OCI-LY7 (cell line): ENCODE measurements at regions not wholly inside any gene's neighbourhood (a gene's known extent, or its start where the extent isn't known, plus 50 kb on each side); places are given as distances from the start of the nearest gene placed in this dataset.

Source experiments
- BruUV-seq: library from RNA; stranded (reverse); fragments of 400-500 nt; replicated peaks from 2 replicates; lab custom pipeline; 2021; lab: Mats Ljungman, UMichigan
- CTCF ChIA-PET: fragments of 300-600 bp; sonication (Branson Sonifier 250); formaldehyde crosslinking; loops from one replicate; lab custom pipeline; 2022; ENCODE audit warnings: antibody characterized with exemption; ENCODE audit not compliant: unreplicated experiment; lab: Charles Lee
- POLR2A ChIA-PET: fragments of 300-600 bp; sonication (Branson Sonifier 250); formaldehyde crosslinking; loops from one replicate; lab custom pipeline; 2022; ENCODE audit warnings: antibody characterized with exemption; lab: Charles Lee
- DNase-seq: peaks from one replicate; pipeline ENCODE4 v3.0.0-alpha.2; 2015; ENCODE audit warnings: low spot score
- H2AFZ ChIP-seq: fragments of 200-600 bp; sonication (generic), shearing (Covaris generic); 2 replicates; pipeline ENCODE4 v1.6.1; 2014; ENCODE audit warnings: mild to moderate bottlenecking, antibody characterized with exemption, low read length, moderate library complexity
- H3K27ac ChIP-seq: fragments of 200-600 bp; sonication (generic); 2 replicates; pipeline ENCODE4 v1.5.1; 2014; ENCODE audit warnings: mixed run types, low read depth, mild to moderate bottlenecking, moderate library complexity, low read length, inconsistent platforms; ENCODE audit not compliant: poor library complexity, severe bottlenecking
- H3K36me3 ChIP-seq: fragments of 200-600 bp; sonication (generic); 2 replicates; pipeline ENCODE4 v1.6.1; 2014; ENCODE audit warnings: mild to moderate bottlenecking, antibody characterized with exemption, low read length, moderate library complexity, mixed read lengths; ENCODE audit not compliant: insufficient read depth
- H3K4me1 ChIP-seq: fragments of 200-600 bp; sonication (generic); 2 replicates; pipeline ENCODE4 v1.5.1; 2014; ENCODE audit warnings: mild to moderate bottlenecking, low read length; ENCODE audit not compliant: insufficient read depth, poor library complexity, severe bottlenecking
- H3K4me2 ChIP-seq: fragments of 200-600 bp; sonication (generic); 2 replicates; pipeline ENCODE4 v1.6.1; 2014; ENCODE audit warnings: mild to moderate bottlenecking, low read length
- H3K4me3 ChIP-seq: fragments of 200-600 bp; sonication (generic); 2 replicates; pipeline ENCODE4 v1.5.1; 2014; ENCODE audit warnings: mild to moderate bottlenecking, low read depth, low read length; ENCODE audit not compliant: poor library complexity, severe bottlenecking
- H3K79me2 ChIP-seq: fragments of 200-600 bp; sonication (generic); 2 replicates; pipeline ENCODE4 v1.6.1; 2016; ENCODE audit warnings: low read depth, mild to moderate bottlenecking, low read length, moderate library complexity, mixed read lengths; ENCODE audit not compliant: insufficient read depth
- H3K9me2 ChIP-seq: fragments of 200-600 bp; sonication (generic); 2 replicates; pipeline ENCODE4 v1.6.1; 2016; ENCODE audit warnings: mild to moderate bottlenecking, low read length, mixed read lengths; ENCODE audit not compliant: insufficient read depth
- H3K9me3 ChIP-seq: fragments of 200-600 bp; sonication (generic); 2 replicates; pipeline ENCODE4 v1.6.1; 2014; ENCODE audit warnings: mild to moderate bottlenecking, mixed run types, low read length, mixed read lengths
- H4K20me1 ChIP-seq: fragments of 200-600 bp; sonication (generic); 2 replicates; pipeline ENCODE4 v1.6.1; 2014; ENCODE audit warnings: mild to moderate bottlenecking, antibody characterized with exemption, low read length, moderate library complexity, mixed read lengths; ENCODE audit not compliant: insufficient read depth
- CTCF ChIP-seq: fragments of 200-600 bp; sonication (generic); conservative IDR thresholded peaks from 2 replicates; pipeline ENCODE4 v1.5.1; 2014; ENCODE audit warnings: mild to moderate bottlenecking, antibody characterized with exemption, low read length, moderate library complexity, mixed read lengths
- EZH2phosphoT487 ChIP-seq: fragments of 200-600 bp; sonication (generic); IDR thresholded peaks from 2 replicates; pipeline ENCODE4 v1.6.1; 2018; ENCODE audit warnings: low read depth, borderline replicate concordance, mild to moderate bottlenecking, mixed run types, antibody characterized with exemption, low read length, moderate library complexity, mixed read lengths
- intact Hi-C: fragments of 100-400 bp; cut with micrococcal nuclease; formaldehyde crosslinking; loops from one replicate; pipeline ENCODE4 v1.10.0; 2022; ENCODE audit not compliant: unreplicated experiment

GRCh38 chr15:96264801-96265515, 65.5 kb upstream of the NR2F2 start:
- Histone ChIP-seq H3K36me3 (no peaks in the 10 kb centered on the region), H3K27ac (no peak overlapping the region), H3K9me2 (no peaks in the 10 kb centered on the region), H3K4me3 (no peak overlapping the region), H4K20me1 (no peaks in the 10 kb centered on the region), H3K9me3 (no peaks in the 10 kb centered on the region), H3K79me2 (no peaks in the 10 kb centered on the region), H2AFZ (no peak overlapping the region), H3K4me2 (no peak overlapping the region), H3K4me1 (no peaks in the 10 kb centered on the region)
- TF ChIP-seq EZH2phosphoT487 (no peak), CTCF (no peak)
- no TSS peak for BruUV-seq
- ChIA-PET CTCF (no interaction called here), POLR2A (interaction anchor here (0.6 kb wide), 1 partner anchor 33 kb away, joined by 3 read pairs; no protein-coding TSS in a partner anchor)
- DNase-seq: no peak
- intact Hi-C loops: no loop called here

GRCh38 chr15:96266456-96266855, 64.0 kb upstream of the NR2F2 start:
- Histone ChIP-seq H3K9me3 (no peaks in the 10 kb centered on the region), H4K20me1 (no peaks in the 10 kb centered on the region), H3K4me2 (no peak overlapping the region), H3K79me2 (no peaks in the 10 kb centered on the region), H3K36me3 (no peaks in the 10 kb centered on the region), H3K27ac (no peak overlapping the region), H3K9me2 (no peaks in the 10 kb centered on the region), H3K4me3 (no peak overlapping the region), H3K4me1 (no peaks in the 10 kb centered on the region), H2AFZ (no peak overlapping the region)
- no TSS peak for BruUV-seq
- CTCF ChIA-PET: no interaction called here
- POLR2A ChIA-PET: interaction anchor here (0.7 kb wide), 1 partner anchor 37 kb away, joined by 3 read pairs; no protein-coding TSS in a partner anchor
- TF ChIP-seq EZH2phosphoT487 (no peak), CTCF (no peak)
- intact Hi-C loops: no loop called here
- no peak for DNase-seq

GRCh38 chr15:96267463-96267862, 63.0 kb upstream of the NR2F2 start:
- H3K27ac ChIP-seq: no peak overlapping the region
- no peak overlapping the region for H3K4me2 ChIP-seq
- no peaks in the 10 kb centered on the region for H3K79me2 ChIP-seq
- no peak overlapping the region for H2AFZ ChIP-seq
- CTCF ChIA-PET: no interaction called here
- no peak for TF ChIP-seq CTCF
- TF ChIP-seq EZH2phosphoT487: no peak
- no peaks in the 10 kb centered on the region for H3K36me3 ChIP-seq
- no peak overlapping the region for H3K4me3 ChIP-seq
- H3K4me1 ChIP-seq: no peaks in the 10 kb centered on the region
- DNase-seq: no peak
- no peaks in the 10 kb centered on the region for H3K9me3 ChIP-seq
- intact Hi-C loops: no loop called here
- H4K20me1 ChIP-seq: no peaks in the 10 kb centered on the region
- POLR2A ChIA-PET: no interaction called here
- BruUV-seq: no TSS peak
- no peaks in the 10 kb centered on the region for H3K9me2 ChIP-seq
